Loucy (cell line): ENCODE measurements at regions not wholly inside any gene's neighbourhood (a gene's known extent, or its start where the extent isn't known, plus 50 kb on each side); places are given as distances from the start of the nearest gene placed in this dataset.

Experiments used
- H2AFZ ChIP-seq: fragments of 200-600 bp; sonication (generic); 2 replicates; pipeline ENCODE4 v1.6.0; 2016; ENCODE audit warnings: antibody characterized with exemption, mild to moderate bottlenecking, low read length, moderate library complexity
- H3F3A ChIP-seq: fragments of 200-600 bp; 2 replicates; pipeline ENCODE4 v1.6.0; 2016; ENCODE audit warnings: antibody characterized with exemption, low read depth, mild to moderate bottlenecking
- H3K27me3 ChIP-seq: fragments of 200-600 bp; sonication (generic); 2 replicates; pipeline ENCODE4 v1.6.1; 2014; ENCODE audit warnings: low read length, mild to moderate bottlenecking; ENCODE audit not compliant: insufficient read depth, poor library complexity, severe bottlenecking
- H3K36me3 ChIP-seq: fragments of 200-600 bp; sonication (generic); 2 replicates; pipeline ENCODE4 v1.6.1; 2016; ENCODE audit warnings: low read length; ENCODE audit not compliant: insufficient read depth
- H3K4me1 ChIP-seq: fragments of 200-600 bp; sonication (generic); 2 replicates; pipeline ENCODE4 v1.5.1; 2014; ENCODE audit warnings: low read length, mild to moderate bottlenecking; ENCODE audit not compliant: insufficient read depth, poor library complexity, severe bottlenecking
- H3K4me2 ChIP-seq: fragments of 200-600 bp; sonication (generic); 2 replicates; pipeline ENCODE4 v1.6.0; 2014; ENCODE audit warnings: antibody characterized with exemption, low read length, low read depth, mild to moderate bottlenecking; ENCODE audit not compliant: poor library complexity, severe bottlenecking
- H3K4me3 ChIP-seq: fragments of 200-600 bp; sonication (generic); 2 replicates; pipeline ENCODE4 v1.5.1; 2014; ENCODE audit warnings: low read length, mild to moderate bottlenecking, mixed read lengths; ENCODE audit not compliant: poor library complexity, severe bottlenecking
- H3K79me2 ChIP-seq: fragments of 200-600 bp; sonication (generic); 2 replicates; pipeline ENCODE4 v1.6.1; 2014; ENCODE audit warnings: low read length; ENCODE audit not compliant: insufficient read depth
- H3K9ac ChIP-seq: fragments of 200-600 bp; sonication (generic); 2 replicates; pipeline ENCODE4 v1.6.0; 2014; ENCODE audit warnings: mild to moderate bottlenecking, low read depth, low read length, moderate library complexity; ENCODE audit not compliant: poor library complexity, severe bottlenecking
- H3K9me2 ChIP-seq: fragments of 200-600 bp; sonication (generic); replicated peaks from 2 replicates; pipeline ENCODE4 v1.6.1; 2016; ENCODE audit warnings: low read depth, low read length, mixed read lengths
- H3K9me3 ChIP-seq: fragments of 200-600 bp; sonication (generic); 2 replicates; pipeline ENCODE4 v1.6.1; 2014; ENCODE audit warnings: mild to moderate bottlenecking, antibody characterized with exemption, low read length, low read depth; ENCODE audit not compliant: insufficient read depth
- H4K20me1 ChIP-seq: fragments of 200-600 bp; sonication (generic); 2 replicates; pipeline ENCODE4 v1.6.0; 2014; ENCODE audit warnings: antibody characterized with exemption, low read length, mild to moderate bottlenecking; ENCODE audit not compliant: insufficient read depth, poor library complexity, severe bottlenecking
- CTCF ChIP-seq: fragments of 200-600 bp; sonication (generic); conservative IDR thresholded peaks from 2 replicates; pipeline ENCODE4 v1.5.1; 2014; ENCODE audit warnings: mild to moderate bottlenecking, antibody characterized with exemption, low read length
- EZH2phosphoT487 ChIP-seq: fragments of 200-600 bp; IDR thresholded peaks from 2 replicates; pipeline ENCODE4 v1.6.1; 2018; ENCODE audit warnings: antibody characterized with exemption, mild to moderate bottlenecking, moderate library complexity, borderline replicate concordance

DNA sequence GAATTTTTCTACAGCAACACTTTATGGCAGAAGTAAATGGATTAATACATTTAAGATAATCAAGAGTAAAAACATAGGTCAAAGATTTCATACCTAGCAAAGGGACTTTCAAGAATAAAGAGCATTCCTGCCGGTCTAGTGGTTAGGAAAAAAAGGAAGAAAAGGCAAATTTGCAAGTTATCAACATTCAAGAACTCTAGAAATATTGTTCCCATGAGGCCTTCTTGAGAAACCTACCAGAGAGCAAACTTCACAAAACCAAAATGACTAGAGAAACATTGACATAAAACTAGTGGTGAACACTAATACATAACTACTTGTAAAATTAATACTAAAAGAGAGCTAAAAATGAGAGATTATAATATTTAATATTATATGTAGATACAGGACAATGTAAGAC lies 320.2 kb upstream of the RGMB start:
- H3F3A ChIP-seq = no peaks in the 10 kb centered on the region
- no peaks in the 10 kb centered on the region for H3K79me2 ChIP-seq
- H3K4me1 ChIP-seq = no peaks in the 10 kb centered on the region
- H3K9ac ChIP-seq = no peak overlapping the region
- no peak overlapping the region for H2AFZ ChIP-seq
- H3K9me3 ChIP-seq = no peaks in the 10 kb centered on the region
- TF ChIP-seq CTCF (no peak), EZH2phosphoT487 (no peak)
- no peaks in the 10 kb centered on the region for H3K27me3 ChIP-seq
- H3K9me2 ChIP-seq = no peaks in the 10 kb centered on the region
- no peak overlapping the region for H3K4me2 ChIP-seq
- no peak overlapping the region for H3K4me3 ChIP-seq
- no peaks in the 10 kb centered on the region for H4K20me1 ChIP-seq
- no peaks in the 10 kb centered on the region for H3K36me3 ChIP-seq

GRCh38 chr5:98454407-98454806 lies 319.1 kb upstream of the RGMB start:
- Histone ChIP-seq H3K4me3 (no peak overlapping the region), H3K9ac (no peak overlapping the region), H2AFZ (no peak overlapping the region), H3F3A (no peaks in the 10 kb centered on the region), H3K79me2 (no peaks in the 10 kb centered on the region), H3K4me2 (no peak overlapping the region), H3K4me1 (no peaks in the 10 kb centered on the region), H4K20me1 (no peaks in the 10 kb centered on the region), H3K9me3 (no peaks in the 10 kb centered on the region), H3K27me3 (no peaks in the 10 kb centered on the region), H3K9me2 (no peaks in the 10 kb centered on the region), H3K36me3 (no peaks in the 10 kb centered on the region)
- TF ChIP-seq CTCF (no peak), EZH2phosphoT487 (no peak)

DNA sequence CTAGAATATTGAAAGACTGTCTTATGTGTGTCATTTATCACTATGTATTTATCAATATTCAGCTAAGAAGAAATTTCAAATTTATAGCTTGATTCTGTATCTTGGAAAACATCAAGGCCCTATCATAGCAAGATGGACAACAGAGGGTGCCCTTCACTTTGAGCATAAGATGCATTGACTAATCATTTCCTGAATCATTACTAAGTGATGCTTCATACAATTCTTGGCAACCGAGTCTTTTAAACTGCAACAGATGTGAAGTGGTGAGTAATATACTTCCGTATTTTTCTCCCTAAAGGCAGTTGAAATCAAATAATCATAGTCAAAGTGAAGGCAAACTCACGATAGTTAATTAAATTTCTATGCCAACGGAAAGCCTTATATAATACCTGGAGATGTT lies 318.6 kb upstream of the RGMB start:
- Histone ChIP-seq H3F3A (no peaks in the 10 kb centered on the region), H2AFZ (no peak overlapping the region), H3K4me2 (no peak overlapping the region), H3K27me3 (no peaks in the 10 kb centered on the region), H4K20me1 (no peaks in the 10 kb centered on the region), H3K79me2 (no peaks in the 10 kb centered on the region), H3K9ac (no peak overlapping the region), H3K36me3 (no peaks in the 10 kb centered on the region), H3K4me1 (no peaks in the 10 kb centered on the region), H3K9me3 (no peaks in the 10 kb centered on the region), H3K9me2 (no peaks in the 10 kb centered on the region), H3K4me3 (no peak overlapping the region)
- TF ChIP-seq EZH2phosphoT487 = no peak
- TF ChIP-seq CTCF = no peak
